ENCODE measurements at regions not wholly inside any gene's neighbourhood (a gene's known extent, or its start where the extent isn't known, plus 50 kb on each side); places are given as distances from the start of the nearest gene placed in this dataset.

- H3K36me3 ChIP-seq: no peaks in the 10 kb centered on the region
- 66 to 72% methylated on average over 5 of the region's 5 CpGs for WGBS, 2 donors
- peaks cover 0 to 8% (median 0%) of the 10 kb centered on the region in 3 donors for H3K4me1 ChIP-seq
- intact Hi-C loops (cut with DNase I): no loop called here
- TF ChIP-seq POLR2A (IDR thresholded peaks at IDR 0.05) (no peak), CTCF (IDR thresholded peaks at IDR 0.05) (no peak)
- H3K9me3 ChIP-seq: no peaks in the 10 kb centered on the region
- no peaks in the 10 kb centered on the region for H3K27me3 ChIP-seq
- no peak for DNase-seq
- H3K27ac ChIP-seq: no peak overlapping the region
- H3K4me3 ChIP-seq: no peak overlapping the region
These were observed 120.0 kb upstream of the PWP1 start for GRCh38 chr12:107565551-107565950.

- H3K27me3 ChIP-seq: no peaks in the 10 kb centered on the region
- H3K4me1 ChIP-seq: no peaks in the 10 kb centered on the region
- TF ChIP-seq POLR2A (IDR thresholded peaks at IDR 0.05): no peak
- TF ChIP-seq CTCF (IDR thresholded peaks at IDR 0.05): no peak
- H3K36me3 ChIP-seq: no peaks in the 10 kb centered on the region
- no peaks in the 10 kb centered on the region for H3K9me3 ChIP-seq
- no peak overlapping the region for H3K4me3 ChIP-seq
- no peak for DNase-seq
- H3K27ac ChIP-seq: no peak overlapping the region
- WGBS, 2 donors: 84 to 93% methylated on average over 6 of the region's 6 CpGs
- intact Hi-C loops (cut with DNase I): no loop called here
These were observed 117.6 kb upstream of the PWP1 start for GRCh38 chr12:107567876-107568619.

- 48 to 69% methylated on average over 5 of the region's 5 CpGs for WGBS, 2 donors
These were observed 116.9 kb upstream of the PWP1 start for GRCh38 chr12:107568718-107569117.

GRCh38 chr12:107570721-107571120 is 114.9 kb upstream of the PWP1 start:
- Histone ChIP-seq H3K27ac (no peak overlapping the region), H3K36me3 (no peaks in the 10 kb centered on the region), H3K27me3 (no peaks in the 10 kb centered on the region), H3K4me1 (no peaks in the 10 kb centered on the region), H3K9me3 (no peaks in the 10 kb centered on the region), H3K4me3 (no peak overlapping the region)
- TF ChIP-seq POLR2A (IDR thresholded peaks at IDR 0.05): no peak
- no peak for TF ChIP-seq CTCF (IDR thresholded peaks at IDR 0.05)
- WGBS, 2 donors: 47 to 58% methylated on average over 1 of the region's 1 CpG
- no peak for DNase-seq
- intact Hi-C loops (cut with DNase I): no loop called here

More at GRCh38 chr12:107568718-107569117, 116.9 kb upstream of the PWP1 start:
- no peak for DNase-seq
- H3K9me3 ChIP-seq: no peaks in the 10 kb centered on the region
- H3K27ac ChIP-seq: no peak overlapping the region
- H3K36me3 ChIP-seq: no peaks in the 10 kb centered on the region
- no peak for TF ChIP-seq CTCF (IDR thresholded peaks at IDR 0.05)
- no peak for TF ChIP-seq POLR2A (IDR thresholded peaks at IDR 0.05)
- intact Hi-C loops (cut with DNase I): no loop called here
- no peak overlapping the region for H3K4me3 ChIP-seq
- H3K4me1 ChIP-seq: no peaks in the 10 kb centered on the region
- H3K27me3 ChIP-seq: no peaks in the 10 kb centered on the region

DNA sequence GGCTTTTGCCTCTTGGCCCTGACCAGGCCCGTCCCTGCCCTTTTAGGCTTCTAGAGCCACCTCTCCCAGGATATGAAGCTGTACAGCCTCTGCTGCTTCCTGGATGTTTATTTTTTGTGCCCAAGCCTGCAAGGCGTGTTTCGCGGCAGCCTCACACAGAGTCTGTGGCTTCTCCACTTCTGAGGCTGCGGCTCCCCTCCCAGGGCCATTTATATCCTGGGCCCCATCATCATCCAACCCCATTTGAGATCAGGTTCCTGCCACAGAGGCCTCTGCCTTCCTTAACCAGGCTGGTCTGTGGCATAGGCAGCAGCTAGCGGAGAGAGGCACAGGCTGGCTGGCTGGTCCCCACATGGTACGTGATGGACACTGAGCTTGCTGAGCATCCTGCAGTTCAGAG is 114.1 kb upstream of the PWP1 start:
- H3K9me3 ChIP-seq: no peaks in the 10 kb centered on the region
- H3K36me3 ChIP-seq: no peaks in the 10 kb centered on the region
- no peak for DNase-seq
- WGBS, 2 donors: 90 to 93% methylated on average over 5 of the region's 7 CpGs
- no peaks in the 10 kb centered on the region for H3K27me3 ChIP-seq
- intact Hi-C loops (cut with DNase I): no loop called here
- no peak overlapping the region for H3K27ac ChIP-seq
- no peaks in the 10 kb centered on the region for H3K4me1 ChIP-seq
- H3K4me3 ChIP-seq: no peak overlapping the region
- TF ChIP-seq CTCF (IDR thresholded peaks at IDR 0.05) (no peak), POLR2A (IDR thresholded peaks at IDR 0.05) (no peak)

Measured in esophagus squamous epithelium (tissue), 5 donors.